Fibroblast of lung (primary cell): ENCODE measurements at regions not wholly inside any gene's neighbourhood (a gene's known extent, or its start where the extent isn't known, plus 50 kb on each side); places are given as distances from the start of the nearest gene placed in this dataset.

Source experiments
- CTCF ChIP-seq, 2 donors: IDR thresholded peaks in 1 of 2; conservative IDR thresholded peaks in 1 of 2; 1 replicate in 1 of 2; 2 replicates in 1 of 2; pipeline ENCODE4 v1.5.1; 2011 to 2012; ENCODE audit warnings: low read length in 2 of 2, control low read depth in 1 of 2, inconsistent platforms in 1 of 2, low read depth in 1 of 2, mild to moderate bottlenecking in 1 of 2
- EZH2 ChIP-seq: IDR thresholded peaks from 2 replicates; pipeline ENCODE4 v1.5.1; 2012; ENCODE audit warnings: low read length, control low read depth, mild to moderate bottlenecking; ENCODE audit errors: missing control alignments

DNA sequence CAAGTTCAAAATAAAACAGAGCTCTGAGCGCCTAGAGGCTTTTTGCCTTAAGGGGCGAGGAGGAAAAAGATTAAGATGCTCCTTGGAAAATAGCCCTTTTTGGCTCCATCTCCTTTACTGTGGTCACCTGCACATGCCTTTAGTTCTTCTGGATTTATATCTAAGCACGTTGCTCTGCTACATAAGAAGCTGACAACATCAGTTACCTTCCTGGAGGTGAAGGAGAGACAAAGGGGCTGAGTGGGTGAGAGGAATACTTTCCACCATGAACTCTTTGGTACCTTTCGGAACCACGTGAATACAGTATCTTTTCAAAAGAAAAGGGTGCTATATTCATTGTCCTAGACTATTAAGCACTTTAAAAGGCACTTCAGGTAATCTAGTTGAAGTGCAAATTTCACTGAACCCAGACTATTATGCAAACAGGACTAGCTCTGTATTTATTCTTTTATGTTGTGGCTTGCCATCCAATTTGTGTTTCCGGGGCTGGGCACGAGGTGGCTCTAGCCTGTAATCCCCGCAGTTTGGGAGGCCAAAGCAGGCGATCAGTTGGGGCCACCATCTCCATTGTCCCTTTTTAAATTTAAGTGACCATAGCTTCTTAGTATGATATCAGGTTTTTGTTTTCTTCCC, 201.5 kb downstream of the TM9SF2 start:
- TF ChIP-seq EZH2 (no peak), CTCF (conservative IDR thresholded peaks at IDR 0.05 in 1 of 2, IDR thresholded peaks at IDR 0.05 in 1 of 2; ENCODE audit: low read depth in 1 of 2, low read length in 2 of 2) (no peak)
